ENCODE measurements at regions not wholly inside any gene's neighbourhood (a gene's known extent, or its start where the extent isn't known, plus 50 kb on each side); places are given as distances from the start of the nearest gene placed in this dataset.

- DNase-seq = no peak
- TF ChIP-seq CTCF (IDR thresholded peaks at IDR 0.05) = no peak
- no peak overlapping the region for H3K4me3 ChIP-seq
- intact Hi-C loops (cut with DNase I; ENCODE audit: low total_unique reads) = no loop called here
- H3K27me3 ChIP-seq = no peaks in the 10 kb centered on the region
- H3K27ac ChIP-seq = no peak overlapping the region
- no peaks in the 10 kb centered on the region for H3K36me3 ChIP-seq
- H3K9me3 ChIP-seq = peaks cover 0 to 5% (median 0%) of the 10 kb centered on the region in 3 donors
- H3K4me1 ChIP-seq = no peaks in the 10 kb centered on the region
Observed at GRCh38 chr2:153196378-153197058, 282.0 kb downstream of the RPRM start.

- H3K27ac ChIP-seq = no peak overlapping the region
- intact Hi-C loops (cut with DNase I; ENCODE audit: low total_unique reads) = no loop called here
- TF ChIP-seq CTCF (IDR thresholded peaks at IDR 0.05) = no peak
Observed at GRCh38 chr2:153195342-153195741, 283.2 kb downstream of the RPRM start.

DNA sequence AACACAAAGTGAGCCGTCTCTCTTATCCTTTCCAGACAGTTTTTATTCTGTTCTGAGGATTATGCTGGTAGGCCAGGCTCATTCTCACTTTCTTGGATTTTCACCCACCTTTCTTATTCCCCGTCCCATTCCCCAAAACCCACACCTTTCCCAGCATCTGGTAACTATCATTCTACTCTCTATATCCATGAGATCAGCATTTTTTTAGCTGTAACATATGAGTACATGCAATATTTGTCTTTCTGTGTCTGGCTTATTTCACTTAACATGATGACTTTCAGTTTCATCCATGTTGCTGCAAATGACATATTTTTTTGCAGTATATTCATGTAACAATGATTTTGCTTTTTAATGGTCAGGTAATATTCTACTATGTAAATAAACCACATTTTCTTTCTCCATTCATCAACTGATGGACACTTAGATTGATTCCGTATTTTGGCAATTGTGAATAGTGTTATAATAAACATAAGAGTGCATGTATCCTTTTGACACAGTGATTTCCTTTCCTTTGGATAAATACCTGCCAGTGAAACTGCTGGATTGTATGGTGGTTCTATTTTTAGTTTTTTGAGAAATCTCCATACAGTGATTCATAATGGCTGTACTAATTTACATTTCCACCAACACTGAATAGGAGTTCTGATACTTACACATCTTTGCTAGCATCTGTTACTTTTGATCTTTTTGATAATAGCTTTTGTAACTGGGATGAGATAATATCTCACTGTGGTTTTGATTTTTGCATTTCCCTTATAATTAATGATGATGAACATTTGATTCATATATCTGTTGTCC is 289.3 kb downstream of the RPRM start:
- H3K9me3 ChIP-seq = peaks cover 0 to 6% (median 0%) of the 10 kb centered on the region in 3 donors
- no peak for DNase-seq

More at GRCh38 chr2:153195342-153195741, 283.2 kb downstream of the RPRM start:
- DNase-seq = no peak
- no peak overlapping the region for H3K4me3 ChIP-seq
- no peaks in the 10 kb centered on the region for H3K4me1 ChIP-seq
- no peaks in the 10 kb centered on the region for H3K27me3 ChIP-seq
- no peaks in the 10 kb centered on the region for H3K36me3 ChIP-seq
- H3K9me3 ChIP-seq = peaks cover 0 to 5% (median 0%) of the 10 kb centered on the region in 3 donors

GRCh38 chr2:153179808-153180207 is 298.8 kb downstream of the RPRM start:
- Histone ChIP-seq H3K27ac (no peak overlapping the region), H3K27me3 (no peaks in the 10 kb centered on the region), H3K4me3 (no peak overlapping the region), H3K36me3 (no peaks in the 10 kb centered on the region), H3K4me1 (no peaks in the 10 kb centered on the region), H3K9me3 (peaks cover 0 to 6% (median 0%) of the 10 kb centered on the region in 3 donors)
- DNase-seq = no peak
- no peak for TF ChIP-seq CTCF (IDR thresholded peaks at IDR 0.05)
- intact Hi-C loops (cut with DNase I; ENCODE audit: low total_unique reads) = no loop called here

More for the DNA sequence above, 289.3 kb downstream of the RPRM start:
- no peak for TF ChIP-seq CTCF (IDR thresholded peaks at IDR 0.05)
- Histone ChIP-seq H3K4me3 (no peak overlapping the region), H3K4me1 (no peaks in the 10 kb centered on the region), H3K27me3 (no peaks in the 10 kb centered on the region), H3K36me3 (no peaks in the 10 kb centered on the region), H3K27ac (no peak overlapping the region)
- intact Hi-C loops (cut with DNase I; ENCODE audit: low total_unique reads) = no loop called here

DNA sequence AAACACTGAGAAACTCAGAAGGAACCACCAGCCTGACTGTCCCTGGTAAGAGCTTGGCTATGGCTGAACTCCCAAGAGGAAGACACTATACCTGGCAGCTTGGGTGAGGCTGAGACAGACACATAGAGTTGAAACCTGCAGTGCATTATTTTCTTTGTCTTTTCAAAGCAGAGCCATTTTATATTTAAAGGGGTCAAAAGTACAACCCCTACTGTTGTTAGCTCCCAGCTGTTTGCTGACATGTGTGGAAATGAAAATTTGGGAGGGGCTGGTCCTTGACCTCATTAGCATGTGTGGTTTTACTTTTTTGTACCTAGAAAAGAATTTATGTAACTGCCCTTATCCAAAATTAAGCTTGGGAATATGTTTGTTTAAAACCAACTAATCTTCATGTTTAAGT is 309.0 kb downstream of the RPRM start:
- H3K4me1 ChIP-seq = no peaks in the 10 kb centered on the region
- no peak for DNase-seq
- TF ChIP-seq CTCF (IDR thresholded peaks at IDR 0.05) = no peak
- H3K27ac ChIP-seq = no peak overlapping the region
- no peak overlapping the region for H3K4me3 ChIP-seq
- H3K36me3 ChIP-seq = no peaks in the 10 kb centered on the region
- no peaks in the 10 kb centered on the region for H3K9me3 ChIP-seq
- intact Hi-C loops (cut with DNase I; ENCODE audit: low total_unique reads) = no loop called here
- H3K27me3 ChIP-seq = no peaks in the 10 kb centered on the region
